B cell (primary cell): ENCODE measurements at regions not wholly inside any gene's neighbourhood (a gene's known extent, or its start where the extent isn't known, plus 50 kb on each side); places are given as distances from the start of the nearest gene placed in this dataset.

Experiments
- ATAC-seq: fragments of 200-7000 bp; cut with Tn5 transposase; one replicate; pipeline ENCODE4 v1.10.0; 2021; ENCODE audit warnings: low read depth, mild to moderate bottlenecking, moderate number of reproducible peaks, moderate library complexity
- CTCF ChIA-PET: fragments of 350-600 bp; sonication (Branson Sonifier 250); formaldehyde crosslinking; loops from one replicate; lab custom pipeline; 2021; ENCODE audit warnings: antibody characterized with exemption, inconsistent platforms; lab: Charles Lee
- POLR2A ChIA-PET: fragments of 350-600 bp; sonication (Branson Sonifier 250); formaldehyde crosslinking; loops from one replicate; lab custom pipeline; 2021; ENCODE audit warnings: antibody characterized with exemption; lab: Charles Lee
- DNase-seq: peaks from one replicate; pipeline ENCODE4 v3.0.0; 2013
- H2AFZ ChIP-seq: 2 replicates; pipeline ENCODE4 v1.6.1; 2012; ENCODE audit warnings: mild to moderate bottlenecking, low read depth, low read length; ENCODE audit not compliant: insufficient read depth, poor library complexity, severe bottlenecking
- H3K27ac ChIP-seq, 2 donors: 1 replicate in 1 of 2; 2 replicates in 1 of 2; pipeline ENCODE4 v1.5.1; 2012 to 2013; ENCODE audit warnings: low read length in 2 of 2, mild to moderate bottlenecking in 2 of 2, moderate library complexity in 1 of 2
- H3K27me3 ChIP-seq, 4 experiments: fragments of 200-600 bp in 1 of 4; sonication (generic) in 1 of 4; replicated peaks in 1 of 4; 1 replicate in 2 of 4; 2 replicates in 2 of 4; pipeline versions ENCODE4 v1.6.1 to v1.7.0; 2013 to 2016; ENCODE audit warnings: low read length in 3 of 4, mild to moderate bottlenecking in 2 of 4, mixed read lengths in 1 of 4, moderate library complexity in 1 of 4; ENCODE audit not compliant: insufficient read depth in 4 of 4, control insufficient read depth in 3 of 4; ENCODE audit errors: control extremely low read depth in 1 of 4
- H3K36me3 ChIP-seq, 2 experiments: replicated peaks in 1 of 2; 1 replicate in 1 of 2; 2 replicates in 1 of 2; pipeline versions ENCODE4 v1.6.1 to v1.7.1; 2013; ENCODE audit warnings: low read length in 1 of 2; ENCODE audit not compliant: insufficient read depth in 2 of 2, control insufficient read depth in 1 of 2; ENCODE audit errors: control extremely low read depth in 1 of 2, extremely low read depth in 1 of 2
- H3K4me1 ChIP-seq, 2 donors: fragments of 200-600 bp in 1 of 2; sonication (generic) in 1 of 2; 1 replicate in 1 of 2; 2 replicates in 1 of 2; pipeline versions ENCODE4 v1.5.1 to v1.6.1; 2013 to 2017; ENCODE audit warnings: low read length in 2 of 2; ENCODE audit not compliant: control insufficient read depth in 2 of 2, insufficient read depth in 2 of 2
- H3K4me2 ChIP-seq: replicated peaks from 2 replicates; pipeline ENCODE3; 2012; ENCODE audit warnings: mild to moderate bottlenecking, low read depth, low read length; ENCODE audit not compliant: poor library complexity, severe bottlenecking
- H3K4me3 ChIP-seq, 5 experiments: fragments of 200-600 bp in 1 of 5; sonication (generic) in 1 of 5; 1 replicate in 3 of 5; 2 replicates in 2 of 5; pipeline versions ENCODE4 v1.5.1 to v1.7.0; 2011 to 2016; ENCODE audit warnings: low read length in 4 of 5, mild to moderate bottlenecking in 4 of 5, low read depth in 2 of 5, control low read depth in 1 of 5, moderate library complexity in 1 of 5; ENCODE audit not compliant: insufficient read depth in 1 of 5; ENCODE audit errors: control extremely low read depth in 1 of 5, extremely low read depth in 1 of 5
- H3K79me2 ChIP-seq: fragments of 200-600 bp; sonication (generic); one replicate; pipeline ENCODE4 v1.6.0; 2016; ENCODE audit warnings: low read length; ENCODE audit not compliant: control insufficient read depth, insufficient read depth
- H3K9ac ChIP-seq: fragments of 200-600 bp; sonication (generic); 2 replicates; pipeline ENCODE4 v1.6.1; 2017; ENCODE audit warnings: mild to moderate bottlenecking, low read length, moderate library complexity
- H3K9me3 ChIP-seq, 3 donors: one replicate each; pipeline versions ENCODE4 v1.6.1 to v1.7.1; 2013; ENCODE audit warnings: low read length in 2 of 3; ENCODE audit not compliant: control insufficient read depth in 2 of 3, insufficient read depth in 1 of 3; ENCODE audit errors: control extremely low read depth in 1 of 3
- H4K20me1 ChIP-seq: 2 replicates; pipeline ENCODE4 v1.6.0; 2012; ENCODE audit warnings: mild to moderate bottlenecking, low read length; ENCODE audit not compliant: insufficient read depth, control insufficient read depth, poor library complexity, severe bottlenecking
- H3K27ac Mint-ChIP-seq: one replicate; pipeline ENCODE4 v1.8.0; 2021; ENCODE audit warnings: mixed read lengths
- H3K27me3 Mint-ChIP-seq: one replicate; pipeline ENCODE4 v1.8.0; 2021; ENCODE audit warnings: mixed read lengths
- H3K4me1 Mint-ChIP-seq: one replicate; pipeline ENCODE4 v1.8.0; 2021; ENCODE audit warnings: mixed read lengths
- H3K4me3 Mint-ChIP-seq: one replicate; pipeline ENCODE4 v1.8.0; 2021; ENCODE audit warnings: mixed read lengths
- H3K9me3 Mint-ChIP-seq: one replicate; pipeline ENCODE4 v1.8.0; 2022; ENCODE audit warnings: mixed read lengths; ENCODE audit not compliant: insufficient read depth
- CTCF ChIP-seq: fragments of 200-600 bp; IDR thresholded peaks from one replicate; pipeline ENCODE4 v1.8.0; 2022; ENCODE audit warnings: antibody characterized with exemption, mild to moderate bottlenecking
- EZH2 ChIP-seq: IDR thresholded peaks from 2 replicates; pipeline ENCODE4 v1.6.1; 2012; ENCODE audit warnings: borderline replicate concordance, low read depth, mild to moderate bottlenecking, moderate library complexity, low read length; ENCODE audit not compliant: insufficient read depth, poor library complexity, severe bottlenecking
- WGBS: methylation state at CpG from one replicate; pipeline ENCODE4 v1.1.5; 2013; ENCODE audit warnings: missing lambda C conversion rate; ENCODE audit not compliant: insufficient coverage; 5-methylcytosine and 5-hydroxymethylcytosine counted together
- intact Hi-C: fragments of 100-400 bp; cut with micrococcal nuclease; formaldehyde crosslinking; loops from one replicate; pipeline ENCODE4 v1.10.0; 2022

DNA sequence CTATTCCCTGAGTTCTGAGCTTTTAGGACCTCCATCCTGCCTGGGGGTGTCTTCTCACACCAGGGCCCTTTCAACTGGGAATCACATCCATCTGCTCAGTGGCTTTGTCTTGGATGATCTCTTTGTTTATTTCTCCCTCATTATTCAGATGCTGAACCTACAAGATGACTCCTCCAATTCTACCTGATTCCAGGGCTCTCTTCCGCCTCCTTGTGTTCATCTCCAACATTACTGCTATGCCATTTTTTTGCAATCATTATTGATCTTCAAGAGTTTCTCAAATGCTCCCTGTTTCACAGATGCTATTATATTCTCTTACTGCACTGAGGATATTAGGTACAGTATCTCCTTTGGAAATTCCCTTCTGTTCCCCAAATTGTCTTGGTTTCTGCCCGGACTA is 307.7 kb downstream of the SHANK2 start:
- no peaks in the 10 kb centered on the region for H3K4me1 ChIP-seq
- no peak overlapping the region for H3K4me3 Mint-ChIP-seq
- no peak overlapping the region for H3K27ac Mint-ChIP-seq
- peaks cover 0 to 58% (median 18%) of the 10 kb centered on the region in 3 donors for H3K9me3 ChIP-seq
- H3K36me3 ChIP-seq = no peaks in the 10 kb centered on the region
- H3K27me3 Mint-ChIP-seq = no peaks in the 10 kb centered on the region
- ChIA-PET CTCF (no interaction called here), POLR2A (no interaction called here)
- no peak overlapping the region for H3K9ac ChIP-seq
- no peaks in the 10 kb centered on the region for H3K4me1 Mint-ChIP-seq
- no peak for TF ChIP-seq CTCF
- no peak for TF ChIP-seq EZH2
- no peak overlapping the region for H3K27ac ChIP-seq
- peaks cover 16% of the 10 kb centered on the region for H3K9me3 Mint-ChIP-seq
- no peaks in the 10 kb centered on the region for H3K27me3 ChIP-seq
- no peak overlapping the region for H2AFZ ChIP-seq
- no peaks in the 10 kb centered on the region for H4K20me1 ChIP-seq
- DNase-seq (no peak), ATAC-seq (no peak)
- H3K4me2 ChIP-seq = no peak overlapping the region
- 100% methylated on average over 1 of the region's 2 CpGs for WGBS
- intact Hi-C loops = no loop called here
- no peaks in the 10 kb centered on the region for H3K79me2 ChIP-seq
- H3K4me3 ChIP-seq = no peak overlapping the region

DNA sequence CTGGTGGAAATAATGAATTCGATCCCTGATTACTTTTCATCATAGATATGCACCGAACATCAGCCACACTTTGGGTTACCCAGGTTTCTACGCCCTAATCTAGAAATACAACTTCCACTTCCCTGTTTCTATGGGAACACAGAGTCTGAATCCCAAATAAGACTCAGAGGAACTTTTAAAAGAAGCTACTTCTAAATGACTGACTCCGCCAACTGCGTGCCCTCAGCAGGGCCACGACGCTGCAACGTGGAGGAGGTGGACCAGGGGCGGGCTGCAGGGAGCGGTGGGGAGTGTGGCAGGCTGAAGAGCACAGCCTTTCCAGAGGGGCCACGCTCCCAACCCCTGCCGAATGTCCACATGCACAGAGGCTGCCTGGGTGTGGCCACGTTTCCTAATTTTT is 304.0 kb downstream of the SHANK2 start:
- CTCF ChIA-PET = no interaction called here
- H3K79me2 ChIP-seq = no peaks in the 10 kb centered on the region
- TF ChIP-seq EZH2 (no peak), CTCF (no peak)
- H3K4me2 ChIP-seq = no peak overlapping the region
- POLR2A ChIA-PET = no interaction called here
- H2AFZ ChIP-seq = no peak overlapping the region
- no peaks in the 10 kb centered on the region for H4K20me1 ChIP-seq
- H3K9me3 ChIP-seq = peaks cover 0 to 54% (median under 1%) of the 10 kb centered on the region in 3 donors
- WGBS = 96% methylated on average over 9 of the region's 13 CpGs
- H3K4me3 ChIP-seq = no peak overlapping the region
- ATAC-seq = no peak
- no peak overlapping the region for H3K27ac ChIP-seq
- H3K27me3 ChIP-seq = no peaks in the 10 kb centered on the region
- no peak for DNase-seq
- Mint-ChIP-seq H3K4me3 (no peak overlapping the region), H3K27me3 (no peaks in the 10 kb centered on the region), H3K9me3 (peaks cover 11% of the 10 kb centered on the region), H3K27ac (no peak overlapping the region), H3K4me1 (no peaks in the 10 kb centered on the region)
- H3K4me1 ChIP-seq = no peaks in the 10 kb centered on the region
- H3K9ac ChIP-seq = no peak overlapping the region
- intact Hi-C loops = no loop called here
- H3K36me3 ChIP-seq = no peaks in the 10 kb centered on the region
